HepG2 (cell line): ENCODE measurements at regions not wholly inside any gene's neighbourhood (a gene's known extent, or its start where the extent isn't known, plus 50 kb on each side); places are given as distances from the start of the nearest gene placed in this dataset.

ENCODE experiments used
- ATAC-seq: fragments of 200-7000 bp; cut with Tn5 transposase; 3 replicates; pipeline ENCODE4 v1.9.1; 2020; ENCODE audit warnings: mild to moderate bottlenecking, moderate library complexity
- BruUV-seq: library from RNA; stranded (reverse); fragments of 400-500 nt; replicated peaks from 2 replicates; lab custom pipeline; 2021; lab: Mats Ljungman, UMichigan
- CTCF ChIA-PET: fragments of 300-600 bp; formaldehyde crosslinking; extraction: SDS; loops from one replicate; lab custom pipeline; 2021; ENCODE audit warnings: low total read pairs, inconsistent platforms, low intra/inter-chr PET ratio; lab: Yijun Ruan, JAX
- POLR2A ChIA-PET: fragments of 350-600 bp; sonication (Branson Sonifier 250); formaldehyde crosslinking; loops from one replicate; lab custom pipeline; 2020; ENCODE audit warnings: antibody characterized with exemption, inconsistent platforms; lab: Yijun Ruan, JAX
- DNase-seq: peaks from one replicate; pipeline ENCODE4 v3.0.0-alpha.2; 2015; ENCODE audit warnings: low spot score
- FAIRE-seq: peaks from 3 replicates; lab custom pipeline; 2011; peaks lifted over from hg19 to GRCh38; lab: Jason Lieb, UNC
- H2AFZ ChIP-seq: one replicate; pipeline ENCODE4 v1.6.1; 2011; ENCODE audit warnings: low read length, inconsistent platforms
- H3K27ac ChIP-seq: fragments of 300-600 bp; 3 replicates; pipeline ENCODE4 v1.8.0; 2011; ENCODE audit warnings: mixed run types, mild to moderate bottlenecking, mixed read lengths, low read length, inconsistent platforms; ENCODE audit not compliant: insufficient read depth; ENCODE audit errors: extremely low read length
- H3K27me3 ChIP-seq, 2 experiments: fragments of 200-600 bp in 1 of 2; 2 replicates in 1 of 2; 3 replicates in 1 of 2; pipeline versions ENCODE4 v1.6.0 to v1.8.0; 2011; ENCODE audit warnings: low read length in 2 of 2, mild to moderate bottlenecking in 2 of 2, moderate library complexity in 2 of 2, inconsistent platforms in 1 of 2; ENCODE audit not compliant: insufficient read depth in 2 of 2, control insufficient read depth in 1 of 2
- H3K36me3 ChIP-seq, 2 experiments: fragments of 200-600 bp in 1 of 2; replicated peaks in 1 of 2; 2 replicates in 1 of 2; 3 replicates in 1 of 2; pipeline versions ENCODE4 v1.5.1 to v1.8.0; 2011; ENCODE audit warnings: low read length in 2 of 2, inconsistent platforms in 1 of 2; ENCODE audit not compliant: insufficient read depth in 2 of 2, control insufficient read depth in 1 of 2
- H3K4me1 ChIP-seq: 2 replicates; pipeline ENCODE4 v1.5.1; 2012; ENCODE audit warnings: low read length, inconsistent platforms; ENCODE audit not compliant: insufficient read depth
- H3K4me2 ChIP-seq: 2 replicates; pipeline ENCODE4 v1.6.0; 2011; ENCODE audit warnings: low read depth, low read length, inconsistent platforms
- H3K4me3 ChIP-seq, 3 experiments: fragments of 200-600 bp in 1 of 3; sonication (generic), shearing (Covaris generic) in 1 of 3; replicated peaks in 1 of 3; 2 replicates each; pipeline ENCODE4 v1.5.1; 2011 to 2016; ENCODE audit warnings: low read length in 3 of 3, inconsistent platforms in 2 of 3, low read depth in 2 of 3, mild to moderate bottlenecking in 2 of 3, control low read depth in 1 of 3, mixed read lengths in 1 of 3; ENCODE audit not compliant: insufficient read depth in 1 of 3
- H3K79me2 ChIP-seq: one replicate; pipeline ENCODE4 v1.6.1; 2011; ENCODE audit warnings: low read length, inconsistent platforms; ENCODE audit not compliant: insufficient read depth
- H3K9ac ChIP-seq: 2 replicates; pipeline ENCODE4 v1.6.0; 2011; ENCODE audit warnings: mild to moderate bottlenecking, low read depth, low read length, inconsistent platforms; ENCODE audit not compliant: insufficient read depth
- H3K9me3 ChIP-seq: 2 replicates; pipeline ENCODE4 v1.5.1; 2012; ENCODE audit warnings: mild to moderate bottlenecking, low read length
- H4K20me1 ChIP-seq: 2 replicates; pipeline ENCODE4 v1.6.0; 2011; ENCODE audit warnings: inconsistent platforms, mild to moderate bottlenecking, low read length, moderate library complexity; ENCODE audit not compliant: insufficient read depth
- AHR ChIP-seq: IDR thresholded peaks from 2 replicates; pipeline ENCODE4 v1.6.1; 2018; ENCODE audit warnings: missing genetic modification reagents, missing compliant biosample characterization
- CREB1 ChIP-seq, 2 experiments: fragments of 450-650 bp in 1 of 2; IDR thresholded peaks; 2 replicates each; pipeline ENCODE4 v1.6.1; 2016 to 2017; ENCODE audit warnings: control low read depth in 1 of 2, mild to moderate bottlenecking in 1 of 2, missing compliant biosample characterization in 1 of 2, missing genetic modification characterization in 1 of 2
- ERF ChIP-seq: IDR thresholded peaks from 2 replicates; pipeline ENCODE4 v1.6.1; 2018; ENCODE audit warnings: missing biosample characterization, missing genetic modification reagents
- FOXP1 ChIP-seq, 2 experiments: fragments of 450-650 bp in 1 of 2; IDR thresholded peaks; 2 replicates each; pipeline ENCODE4 v1.6.1; 2017 to 2018; ENCODE audit warnings: antibody characterized with exemption in 1 of 2
- HES4 ChIP-seq: sonication (generic); formaldehyde crosslinking; IDR thresholded peaks from 2 replicates; pipeline ENCODE4 v1.9.0; 2021; ENCODE audit warnings: mild to moderate bottlenecking, missing genetic modification reagents, borderline replicate concordance
- HOXA9 ChIP-seq: sonication (generic); formaldehyde crosslinking; IDR thresholded peaks from 2 replicates; pipeline ENCODE4 v1.8.1; 2022; ENCODE audit warnings: missing genetic modification reagents, mild to moderate bottlenecking, moderate library complexity, borderline replicate concordance
- MIER3 ChIP-seq: IDR thresholded peaks from 2 replicates; pipeline ENCODE4 v1.6.1; 2016; ENCODE audit warnings: missing compliant biosample characterization, borderline replicate concordance
- NFKB2 ChIP-seq: sonication (generic); formaldehyde crosslinking; IDR thresholded peaks from 2 replicates; pipeline ENCODE4 v1.4.0; 2020; ENCODE audit warnings: missing genetic modification reagents, borderline replicate concordance
- NONO ChIP-seq, 2 experiments: fragments of 450-650 bp in 1 of 2; sonication (generic) in 1 of 2; formaldehyde crosslinking in 1 of 2; IDR thresholded peaks in 1 of 2; conservative IDR thresholded peaks in 1 of 2; 2 replicates each; pipeline versions ENCODE4 v1.6.1 to v1.8.0; 2017 to 2022; ENCODE audit warnings: mild to moderate bottlenecking in 1 of 2, missing genetic modification reagents in 1 of 2, moderate library complexity in 1 of 2
- PHF21A ChIP-seq: sonication (generic); formaldehyde crosslinking; IDR thresholded peaks from 2 replicates; pipeline ENCODE4 v1.5.0; 2020; ENCODE audit warnings: mild to moderate bottlenecking, missing genetic modification reagents
- SATB2 ChIP-seq: sonication (generic); formaldehyde crosslinking; IDR thresholded peaks from 2 replicates; pipeline ENCODE4 v1.5.0; 2020; ENCODE audit warnings: missing genetic modification reagents
- XBP1 ChIP-seq: sonication (generic); formaldehyde crosslinking; IDR thresholded peaks from 2 replicates; pipeline ENCODE4 v1.5.0; 2020; ENCODE audit warnings: missing genetic modification reagents
- ZNF776 ChIP-seq: sonication (generic); formaldehyde crosslinking; IDR thresholded peaks from 2 replicates; pipeline ENCODE4 v1.4.0; 2020; ENCODE audit warnings: mild to moderate bottlenecking, missing genetic modification reagents
- WGBS: methylation state at CpG from one replicate; pipeline ENCODE4 v1.1.6; 2017; ENCODE audit warnings: low lambda C conversion rate; 5-methylcytosine and 5-hydroxymethylcytosine counted together
- in situ Hi-C: cut with HindIII; loops from 2 replicates; pipeline ENCODE4 v1.10.0; 2017; ENCODE audit warnings: low pct_unique_long_range_greater_than_20kb; ENCODE audit not compliant: extremely low pct_ligation_motif_present
- intact Hi-C: fragments of 100-400 bp; cut with micrococcal nuclease; formaldehyde crosslinking; loops from one replicate; pipeline ENCODE4 v1.10.0; 2022; ENCODE audit not compliant: unreplicated experiment
- TF ChIP-seq, protein P1 (sequence below): fragments of 450-650 bp; IDR thresholded peaks from 2 replicates; pipeline ENCODE4 v1.6.1; 2016
- TF ChIP-seq, protein P2 (sequence below): sonication (generic); formaldehyde crosslinking; IDR thresholded peaks from 2 replicates; pipeline ENCODE4 v1.5.0; 2020; ENCODE audit warnings: missing genetic modification reagents

DNA sequence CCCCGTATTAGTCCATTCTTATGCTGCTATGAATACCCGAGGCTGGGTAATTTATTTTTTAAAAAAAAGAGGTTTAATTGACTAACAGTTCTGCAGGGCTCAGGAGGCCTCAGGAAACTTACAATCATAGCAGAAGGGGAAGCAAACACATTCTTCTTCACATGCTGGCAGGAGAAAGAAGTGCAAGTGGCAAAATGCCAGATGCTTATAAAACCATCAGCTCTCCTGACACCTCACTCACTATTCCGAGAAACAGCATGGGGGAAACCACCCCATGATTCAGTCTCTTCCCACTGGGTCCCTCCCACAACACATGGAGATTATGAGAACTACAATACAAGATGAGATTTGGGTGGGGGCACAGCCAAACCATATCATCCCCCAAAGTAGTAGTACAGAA is 2148.5 kb upstream of the PIK3C3 start (continued):
- TF ChIP-seq XBP1 (CRISPR knock-in tag), result no peak
- TF ChIP-seq, all 625 proteins: peak for 0

DNA sequence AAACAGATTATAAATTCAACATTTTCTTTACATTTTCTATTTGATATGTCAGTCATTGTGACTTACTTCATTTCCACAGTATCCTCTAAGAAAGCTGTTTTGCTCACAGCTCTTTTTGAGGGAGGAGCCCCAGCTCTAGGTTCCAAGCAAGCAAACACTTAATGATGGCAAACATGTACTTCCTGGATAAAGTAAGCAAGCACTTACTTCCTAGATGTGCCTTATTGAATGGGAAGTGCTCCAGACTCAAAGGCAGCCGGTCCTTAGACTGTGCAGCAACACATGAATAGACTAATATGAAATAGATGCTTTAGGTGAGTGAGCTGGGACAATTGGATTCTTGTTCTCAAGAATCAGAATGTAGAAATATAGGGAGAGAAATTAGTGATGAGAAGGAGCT is 2149.8 kb upstream of the PIK3C3 start:
- H3K9me3 ChIP-seq, result no peaks in the 10 kb centered on the region
- H2AFZ ChIP-seq, result no peak overlapping the region
- WGBS, result 0% methylated on average over 1 of the region's 1 CpG
- in situ Hi-C loops (no loop called here), intact Hi-C loops (no loop called here)
- FAIRE-seq (no peak), DNase-seq (no peak), ATAC-seq (no peak)
- H3K4me2 ChIP-seq, result no peak overlapping the region
- no peaks in the 10 kb centered on the region for H3K36me3 ChIP-seq
- no TSS peak for BruUV-seq
- no peaks in the 10 kb centered on the region; a peak in 1 of 5 replicates for H3K27me3 ChIP-seq
- H3K27ac ChIP-seq, result no peak overlapping the region
- TF ChIP-seq NFKB2 (CRISPR knock-in tag) (no peak), ZNF776 (no peak), PHF21A (CRISPR knock-in tag) (no peak), FOXP1 (IDR thresholded peaks at IDR 0.05) (no peak), FOXP1 (CRISPR knock-in tag; IDR thresholded peaks at IDR 0.05) (no peak), SATB2 (CRISPR knock-in tag) (no peak)
- POLR2A ChIA-PET, result no interaction called here
- H4K20me1 ChIP-seq, result no peaks in the 10 kb centered on the region
- no peak overlapping the region for H3K4me3 ChIP-seq
- CTCF ChIA-PET, result no interaction called here
- H3K79me2 ChIP-seq, result no peaks in the 10 kb centered on the region
- 0 out of 2 replicates have a peak, but pooled peaks cover 5% of the 10 kb centered on the region for H3K4me1 ChIP-seq
- no peak overlapping the region for H3K9ac ChIP-seq

DNA sequence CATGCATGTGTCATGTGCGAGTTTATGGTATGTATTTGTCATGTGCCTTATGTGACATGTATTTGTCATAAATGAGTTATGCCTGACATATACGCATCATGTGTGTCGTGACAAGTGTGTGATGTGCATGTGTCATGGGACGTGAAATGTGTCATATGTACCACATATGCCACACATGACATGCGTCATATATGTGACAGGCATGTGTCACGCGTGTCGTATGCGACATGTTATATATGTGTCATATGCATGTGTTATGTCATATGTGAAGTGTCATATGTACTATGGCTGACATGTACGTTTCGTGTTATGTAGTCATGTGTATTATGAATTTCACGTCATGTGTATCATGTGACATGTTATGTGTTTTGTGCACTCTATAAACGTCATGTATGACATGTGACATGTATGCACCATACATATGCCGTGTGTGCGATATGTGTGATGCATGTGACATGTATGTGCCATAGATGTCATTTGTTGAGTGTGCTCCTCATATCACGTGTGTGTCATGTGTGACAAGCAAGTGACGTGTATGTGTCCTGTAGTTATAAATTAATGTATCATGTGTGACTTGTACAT is 2152.3 kb upstream of the PIK3C3 start:
- CTCF ChIA-PET, result no interaction called here
- in situ Hi-C loops (no loop called here), intact Hi-C loops (no loop called here)
- FAIRE-seq (no peak), ATAC-seq (no peak), DNase-seq (no peak)
- Histone ChIP-seq H3K36me3 (no peaks in the 10 kb centered on the region), H3K9me3 (no peaks in the 10 kb centered on the region), H4K20me1 (no peaks in the 10 kb centered on the region), H3K4me2 (no peak overlapping the region), H3K27ac (no peak overlapping the region), H3K4me3 (no peak overlapping the region), H3K79me2 (peaks cover 7% of the 10 kb centered on the region), H2AFZ (no peak overlapping the region), H3K27me3 (no peaks in the 10 kb centered on the region; a peak in 1 of 5 replicates), H3K4me1 (peaks cover 17% of the 10 kb centered on the region), H3K9ac (no peak overlapping the region)
- POLR2A ChIA-PET, result no interaction called here
- no TSS peak for BruUV-seq
- WGBS, result 89% methylated on average over 17 of the region's 17 CpGs
- TF ChIP-seq, protein P1, sequence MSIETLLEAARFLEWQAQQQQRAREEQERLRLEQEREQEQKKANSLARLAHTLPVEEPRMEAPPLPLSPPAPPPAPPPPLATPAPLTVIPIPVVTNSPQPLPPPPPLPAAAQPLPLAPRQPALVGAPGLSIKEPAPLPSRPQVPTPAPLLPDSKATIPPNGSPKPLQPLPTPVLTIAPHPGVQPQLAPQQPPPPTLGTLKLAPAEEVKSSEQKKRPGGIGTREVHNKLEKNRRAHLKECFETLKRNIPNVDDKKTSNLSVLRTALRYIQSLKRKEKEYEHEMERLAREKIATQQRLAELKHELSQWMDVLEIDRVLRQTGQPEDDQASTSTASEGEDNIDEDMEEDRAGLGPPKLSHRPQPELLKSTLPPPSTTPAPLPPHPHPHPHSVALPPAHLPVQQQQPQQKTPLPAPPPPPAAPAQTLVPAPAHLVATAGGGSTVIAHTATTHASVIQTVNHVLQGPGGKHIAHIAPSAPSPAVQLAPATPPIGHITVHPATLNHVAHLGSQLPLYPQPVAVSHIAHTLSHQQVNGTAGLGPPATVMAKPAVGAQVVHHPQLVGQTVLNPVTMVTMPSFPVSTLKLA, result peak; percentile 36
- no peak for TF ChIP-seq ERF (CRISPR knock-in tag)
- no peak for TF ChIP-seq HES4 (CRISPR knock-in tag)
- no peak for TF ChIP-seq MIER3 (CRISPR knock-in tag)
- no peak for TF ChIP-seq AHR
- TF ChIP-seq CREB1 (IDR thresholded peaks at IDR 0.05), result peak; percentile 71
- TF ChIP-seq CREB1 (CRISPR knock-in tag; IDR thresholded peaks at IDR 0.05), result no peak
- no peak for TF ChIP-seq NONO (IDR thresholded peaks at IDR 0.05)
- TF ChIP-seq NONO (CRISPR knock-in tag; conservative IDR thresholded peaks at IDR 0.05), result 0 out of 2 replicates have a peak, but pooled peaks have one; percentile 31
- TF ChIP-seq HOXA9 (CRISPR knock-in tag), result 0 out of 2 replicates have a peak, but pooled peaks have one; percentile 43
- TF ChIP-seq, protein P2, sequence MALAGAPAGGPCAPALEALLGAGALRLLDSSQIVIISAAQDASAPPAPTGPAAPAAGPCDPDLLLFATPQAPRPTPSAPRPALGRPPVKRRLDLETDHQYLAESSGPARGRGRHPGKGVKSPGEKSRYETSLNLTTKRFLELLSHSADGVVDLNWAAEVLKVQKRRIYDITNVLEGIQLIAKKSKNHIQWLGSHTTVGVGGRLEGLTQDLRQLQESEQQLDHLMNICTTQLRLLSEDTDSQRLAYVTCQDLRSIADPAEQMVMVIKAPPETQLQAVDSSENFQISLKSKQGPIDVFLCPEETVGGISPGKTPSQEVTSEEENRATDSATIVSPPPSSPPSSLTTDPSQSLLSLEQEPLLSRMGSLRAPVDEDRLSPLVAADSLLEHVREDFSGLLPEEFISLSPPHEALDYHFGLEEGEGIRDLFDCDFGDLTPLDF, result no peak
